ENCODE measurements at regions not wholly inside any gene's neighbourhood (a gene's known extent, or its start where the extent isn't known, plus 50 kb on each side); places are given as distances from the start of the nearest gene placed in this dataset.
A peak's percentile ranks its signal among the peaks of the same experiment; 100 is the strongest.
"Not testable (repeated sequence)": the region's sequence is repeated elsewhere in the genome, so short reads cannot be mapped to it uniquely, and the experiment has no call there.

DNA sequence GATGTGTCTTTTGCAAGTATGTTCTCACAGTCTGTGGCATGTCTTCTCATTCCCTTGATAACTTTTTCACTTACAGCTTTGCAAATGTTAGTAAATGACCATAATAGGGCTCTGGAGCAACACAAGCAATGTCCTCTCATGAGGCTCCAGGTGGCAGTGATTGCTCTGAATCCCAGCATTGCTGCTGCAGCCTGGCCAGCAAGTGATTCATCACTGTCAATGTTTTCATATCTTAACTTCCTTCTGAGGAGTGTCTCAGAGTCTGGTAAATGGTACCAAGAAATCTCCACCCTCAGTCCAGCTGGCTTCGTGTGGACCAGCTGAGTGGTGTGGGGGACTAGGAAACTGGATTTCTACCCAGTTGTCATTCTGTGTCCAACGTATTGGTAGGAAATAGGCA lies 139.6 kb downstream of the MYLK4 start:
- ATAC-seq, result no peak
- no peak for DNase-seq (ENCODE audit: low spot score)
- H3K4me3 Mint-ChIP-seq, result no peak overlapping the region
- no peaks in the 10 kb centered on the region for H3K36me3 Mint-ChIP-seq
- H3K4me1 Mint-ChIP-seq (ENCODE audit: low read depth in 2 of 2), result no peaks in the 10 kb centered on the region
- no peak overlapping the region for H3K27ac Mint-ChIP-seq
- peaks cover 35 to 57% of the 10 kb centered on the region in 2 donors for H3K27me3 Mint-ChIP-seq
- peaks cover 5% of the 10 kb centered on the region for H3K9me3 Mint-ChIP-seq

DNA sequence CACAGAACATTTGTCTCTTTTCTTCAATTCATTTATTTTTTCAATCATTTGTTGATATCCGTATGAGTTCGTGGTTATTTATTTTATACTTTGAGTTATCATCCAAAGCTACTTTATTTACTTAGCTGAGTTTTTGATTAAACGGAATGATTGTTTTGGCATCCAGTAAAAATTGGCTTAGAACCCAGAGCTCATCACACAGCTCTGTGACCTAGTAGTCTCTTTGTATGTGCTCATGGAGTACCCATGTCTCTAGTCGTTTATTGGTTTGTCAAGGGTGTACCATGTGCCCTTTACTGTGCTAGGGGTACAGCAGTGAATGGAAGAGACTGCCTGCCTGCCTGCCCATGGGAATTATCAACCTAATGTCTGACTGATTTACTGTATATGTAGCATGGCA lies 142.2 kb downstream of the MYLK4 start:
- H3K4me3 Mint-ChIP-seq, result no peak overlapping the region
- H3K36me3 Mint-ChIP-seq, result no peaks in the 10 kb centered on the region
- H3K27me3 Mint-ChIP-seq, result peaks cover 34 to 44% of the 10 kb centered on the region in 2 donors
- no peaks in the 10 kb centered on the region for H3K9me3 Mint-ChIP-seq
- ATAC-seq, result no peak
- no peaks in the 10 kb centered on the region for H3K4me1 Mint-ChIP-seq (ENCODE audit: low read depth in 2 of 2)
- no peak for DNase-seq (ENCODE audit: low spot score)
- no peak overlapping the region for H3K27ac Mint-ChIP-seq

DNA sequence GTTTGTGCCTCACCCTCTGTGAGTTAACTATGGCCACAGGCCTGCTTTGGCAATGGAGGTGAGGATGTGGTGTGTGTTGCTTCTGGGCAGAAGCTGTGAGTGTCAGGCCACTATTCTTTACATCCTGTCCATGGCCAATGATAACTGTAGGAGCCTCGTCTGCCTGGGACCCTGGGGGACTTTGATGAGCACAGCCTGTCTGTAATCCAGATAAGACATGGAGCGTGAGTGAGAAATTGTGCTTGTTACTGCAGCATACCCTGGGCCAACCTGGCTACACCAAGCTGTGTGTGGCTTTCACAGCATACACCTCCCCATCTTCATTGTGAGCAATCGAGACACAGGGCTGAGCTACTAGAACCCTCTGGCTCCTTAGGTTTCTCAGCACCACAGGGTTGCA lies 150.4 kb downstream of the MYLK4 start:
- peak in 1 of 2 donors; percentile 59 for ATAC-seq
- H3K36me3 Mint-ChIP-seq, result no peaks in the 10 kb centered on the region
- H3K27me3 Mint-ChIP-seq, result peaks cover 14 to 15% of the 10 kb centered on the region in 2 donors
- H3K9me3 Mint-ChIP-seq, result no peaks in the 10 kb centered on the region
- H3K4me3 Mint-ChIP-seq, result no peak overlapping the region
- no peak for DNase-seq (ENCODE audit: low spot score)
- H3K4me1 Mint-ChIP-seq (ENCODE audit: low read depth in 2 of 2), result no peaks in the 10 kb centered on the region
- no peak overlapping the region for H3K27ac Mint-ChIP-seq

DNA sequence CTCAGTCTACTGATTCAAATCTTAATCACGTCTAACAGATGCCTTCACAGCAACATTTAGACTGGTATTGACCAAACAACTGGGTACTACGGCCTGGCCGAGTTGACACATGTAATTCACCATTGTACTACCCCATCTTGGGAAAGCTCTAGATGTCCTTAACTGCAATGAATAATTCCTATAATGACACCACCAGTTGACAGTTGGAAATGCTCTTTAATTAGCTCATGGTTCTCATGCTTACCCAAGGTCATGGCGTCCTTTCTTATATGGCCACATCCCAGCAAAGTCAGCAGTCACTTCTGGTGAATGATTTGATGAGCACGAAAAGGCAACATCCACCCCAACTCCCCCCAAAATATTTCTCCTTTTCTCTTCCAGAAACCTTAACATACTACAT lies 150.9 kb downstream of the MYLK4 start:
- H3K9me3 Mint-ChIP-seq, result no peaks in the 10 kb centered on the region
- DNase-seq (ENCODE audit: low spot score), result no peak
- no peak overlapping the region for H3K27ac Mint-ChIP-seq
- H3K4me3 Mint-ChIP-seq, result no peak overlapping the region
- no peaks in the 10 kb centered on the region for H3K36me3 Mint-ChIP-seq
- peaks cover 14 to 15% of the 10 kb centered on the region in 2 donors for H3K27me3 Mint-ChIP-seq
- no peaks in the 10 kb centered on the region for H3K4me1 Mint-ChIP-seq (ENCODE audit: low read depth in 2 of 2)
- ATAC-seq, result no peak

DNA sequence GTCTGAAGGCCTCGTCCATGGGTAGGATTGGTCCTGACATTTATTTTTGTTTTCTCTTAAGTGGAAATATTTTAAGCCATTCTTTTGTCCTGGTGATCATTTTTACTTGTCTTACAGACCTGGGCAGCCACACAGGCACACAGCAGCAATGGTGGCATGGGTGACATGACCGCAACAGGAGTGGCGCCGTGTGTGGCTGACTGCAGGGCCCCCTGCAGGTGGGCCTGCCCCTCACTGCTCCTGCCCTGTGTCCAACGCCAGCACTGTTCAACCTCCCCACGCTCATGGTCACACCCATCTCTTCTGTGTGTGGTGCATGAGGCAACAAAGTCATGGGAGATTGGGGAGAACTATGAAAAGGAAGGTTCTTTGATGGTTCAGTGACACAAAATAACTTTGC lies 151.9 kb downstream of the MYLK4 start:
- no peak for ATAC-seq
- no peaks in the 10 kb centered on the region for H3K36me3 Mint-ChIP-seq
- no peaks in the 10 kb centered on the region for H3K9me3 Mint-ChIP-seq
- no peaks in the 10 kb centered on the region for H3K4me1 Mint-ChIP-seq (ENCODE audit: low read depth in 2 of 2)
- H3K27ac Mint-ChIP-seq, result no peak overlapping the region
- H3K27me3 Mint-ChIP-seq, result peaks cover 11 to 15% of the 10 kb centered on the region in 2 donors
- H3K4me3 Mint-ChIP-seq, result no peak overlapping the region
- no peak for DNase-seq (ENCODE audit: low spot score)

DNA sequence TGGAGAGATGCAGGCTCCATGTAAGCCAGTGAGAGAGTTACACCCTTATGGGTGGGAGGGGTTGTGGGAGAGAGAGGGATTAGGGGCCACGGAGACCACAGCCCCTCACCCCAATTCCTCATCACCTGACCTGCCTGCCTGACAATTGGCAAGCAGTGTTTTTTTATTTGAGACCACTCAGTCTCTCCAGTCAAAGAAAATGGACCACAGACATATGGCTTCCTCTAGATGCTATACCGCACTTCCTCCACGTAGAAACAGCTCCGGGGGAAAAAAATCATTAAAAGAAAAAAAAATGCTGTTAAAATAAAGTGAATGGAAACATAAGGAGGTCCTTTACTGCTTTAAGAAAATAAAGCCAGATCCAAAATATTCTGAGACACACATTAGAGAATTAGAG lies 152.7 kb downstream of the MYLK4 start:
- no peaks in the 10 kb centered on the region for H3K9me3 Mint-ChIP-seq
- no peak overlapping the region for H3K4me3 Mint-ChIP-seq
- ATAC-seq, result no peak

DNA sequence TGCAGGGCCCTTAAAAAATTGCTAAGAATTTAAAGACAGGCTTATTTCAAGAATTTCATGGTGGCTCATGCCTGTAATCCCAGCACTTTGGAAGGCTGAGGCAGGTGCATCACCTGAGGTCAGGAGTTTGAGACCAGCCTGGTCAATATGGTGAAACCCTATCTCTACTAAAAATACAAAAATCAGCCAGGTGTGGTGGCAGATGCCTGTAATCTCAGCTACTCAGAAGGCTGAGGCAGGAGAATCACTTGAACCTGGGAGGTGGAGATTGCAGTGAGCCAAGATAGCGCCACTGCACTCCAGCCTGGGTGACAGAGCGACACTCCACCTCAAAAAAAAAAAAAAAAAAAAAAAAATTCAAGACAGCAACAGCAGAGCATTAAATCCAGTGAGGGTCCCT lies 153.3 kb downstream of the MYLK4 start:
- not testable (repeated sequence) for ATAC-seq; DNase-seq (ENCODE audit: low spot score); H3K27ac Mint-ChIP-seq; H3K36me3 Mint-ChIP-seq; H3K4me1 Mint-ChIP-seq (ENCODE audit: low read depth in 2 of 2); H3K9me3 Mint-ChIP-seq; H3K4me3 Mint-ChIP-seq
- peaks cover 7 to 11% of the 10 kb centered on the region in 2 donors for H3K27me3 Mint-ChIP-seq

More for the DNA sequence above, 152.7 kb downstream of the MYLK4 start:
- no peak overlapping the region for H3K27ac Mint-ChIP-seq
- DNase-seq (ENCODE audit: low spot score), result no peak
- no peaks in the 10 kb centered on the region for H3K36me3 Mint-ChIP-seq
- H3K27me3 Mint-ChIP-seq, result peaks cover 10 to 12% of the 10 kb centered on the region in 2 donors
- H3K4me1 Mint-ChIP-seq (ENCODE audit: low read depth in 2 of 2), result no peaks in the 10 kb centered on the region

DNA sequence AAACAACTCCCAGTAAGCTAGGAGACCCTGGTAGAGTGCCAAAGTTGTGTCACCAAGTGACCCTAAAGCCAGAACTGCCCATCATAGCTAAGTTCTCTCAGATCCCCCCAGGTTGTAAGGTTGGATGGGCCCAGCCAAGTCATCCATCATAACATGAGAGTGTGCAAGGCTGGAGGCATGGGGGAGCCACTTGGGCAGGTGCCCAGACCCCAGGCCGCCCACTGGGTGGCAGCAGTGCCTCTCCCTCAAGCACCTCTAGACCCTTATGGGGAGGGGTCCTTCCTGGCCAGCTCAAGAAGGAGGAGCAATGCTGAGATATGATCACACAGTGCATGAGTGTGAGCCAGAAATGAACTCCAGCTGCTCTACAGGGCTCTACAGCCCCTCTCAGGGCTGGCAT lies 154.5 kb downstream of the MYLK4 start:
- no peaks in the 10 kb centered on the region for H3K36me3 Mint-ChIP-seq
- ATAC-seq (no peak), DNase-seq (ENCODE audit: low spot score) (no peak)
- H3K27me3 Mint-ChIP-seq, result peaks cover 7 to 14% of the 10 kb centered on the region in 2 donors
- H3K4me1 Mint-ChIP-seq (ENCODE audit: low read depth in 2 of 2), result no peaks in the 10 kb centered on the region
- H3K9me3 Mint-ChIP-seq, result no peaks in the 10 kb centered on the region
- H3K27ac Mint-ChIP-seq, result no peak overlapping the region
- H3K4me3 Mint-ChIP-seq, result no peak overlapping the region

DNA sequence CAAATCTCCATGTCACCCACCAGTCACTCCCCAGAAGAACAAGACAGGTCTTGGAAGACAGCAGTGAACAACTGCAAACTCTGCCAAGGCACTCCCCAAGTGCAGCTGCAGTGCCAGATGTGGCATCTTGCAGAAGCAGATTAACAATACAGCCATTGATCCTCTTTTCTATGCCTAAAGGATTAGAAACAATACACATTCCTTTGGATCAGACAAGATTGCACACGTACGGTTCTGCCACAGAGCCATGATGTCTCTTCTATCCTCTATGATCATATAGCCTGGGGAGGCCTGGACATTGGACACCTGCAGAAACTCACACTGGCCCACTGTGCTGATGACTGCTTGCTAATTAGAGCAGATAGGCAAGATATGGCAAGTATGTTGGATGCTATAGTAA lies 155.9 kb downstream of the MYLK4 start:
- ATAC-seq, result no peak
- H3K27me3 Mint-ChIP-seq, result peaks cover 1 to 9% of the 10 kb centered on the region in 2 donors

DNA sequence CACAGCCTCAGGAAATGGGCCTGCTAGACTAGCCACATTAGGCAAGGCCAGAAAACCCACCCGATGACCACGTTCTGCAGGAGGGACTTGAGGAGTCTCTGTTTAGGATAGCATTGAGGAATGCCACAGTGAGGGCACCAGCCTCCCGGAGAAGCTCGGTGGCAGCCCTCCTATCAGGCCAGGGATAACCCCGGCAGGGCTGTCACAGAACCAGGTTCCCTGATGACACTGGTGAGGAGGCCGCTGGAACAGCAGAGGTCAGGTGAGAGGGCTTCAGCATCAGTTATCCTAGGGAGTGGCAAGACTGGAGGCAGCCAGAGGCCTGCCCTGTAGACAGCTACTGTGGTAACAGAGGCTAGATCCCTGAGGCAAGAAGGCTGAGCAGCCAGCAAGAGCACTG lies 157.6 kb downstream of the MYLK4 start:
- no peak for DNase-seq (ENCODE audit: low spot score)
- H3K4me1 Mint-ChIP-seq (ENCODE audit: low read depth in 2 of 2), result no peaks in the 10 kb centered on the region
- H3K9me3 Mint-ChIP-seq, result no peaks in the 10 kb centered on the region
- no peak overlapping the region for H3K4me3 Mint-ChIP-seq
- peak in 1 of 2 donors; percentile 17 for ATAC-seq
- no peaks in the 10 kb centered on the region for H3K36me3 Mint-ChIP-seq
- no peak overlapping the region for H3K27ac Mint-ChIP-seq
- peaks cover 8 to 12% of the 10 kb centered on the region in 2 donors for H3K27me3 Mint-ChIP-seq

More for the DNA sequence above, 155.9 kb downstream of the MYLK4 start:
- no peak for DNase-seq (ENCODE audit: low spot score)
- Mint-ChIP-seq H3K27ac (no peak overlapping the region), H3K9me3 (no peaks in the 10 kb centered on the region), H3K4me3 (no peak overlapping the region), H3K36me3 (no peaks in the 10 kb centered on the region), H3K4me1 (ENCODE audit: low read depth in 2 of 2) (no peaks in the 10 kb centered on the region)

DNA sequence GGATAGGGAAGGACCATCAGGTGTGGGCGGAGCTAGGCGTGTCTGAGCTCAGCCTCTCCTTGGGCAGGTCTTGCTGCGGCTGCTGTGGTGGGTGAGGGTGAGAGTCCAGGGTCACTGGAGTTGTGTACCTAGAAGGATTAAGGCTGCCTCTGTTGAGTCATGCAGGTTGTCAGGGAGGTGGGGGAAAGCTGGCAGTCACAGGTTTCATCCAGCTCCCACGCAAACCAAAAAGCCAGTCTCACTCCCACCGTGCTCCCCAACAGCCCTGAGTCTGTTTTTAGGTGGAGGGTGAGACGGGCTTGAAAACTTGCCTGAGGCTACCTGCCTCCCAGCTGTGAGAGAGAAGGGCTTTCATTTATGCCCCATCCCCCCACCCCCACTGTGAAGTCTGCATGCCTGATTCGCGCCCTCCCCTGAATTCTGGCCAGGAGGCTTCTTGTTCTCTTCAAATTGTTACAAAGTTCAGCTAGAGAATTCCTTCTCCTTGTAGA lies 161.5 kb downstream of the MYLK4 start:
- DNase-seq (ENCODE audit: low spot score) (no peak), ATAC-seq (no peak)
- no peaks in the 10 kb centered on the region for H3K4me1 Mint-ChIP-seq (ENCODE audit: low read depth in 2 of 2)
- H3K9me3 Mint-ChIP-seq, result peaks cover 6% of the 10 kb centered on the region
- no peak overlapping the region for H3K27ac Mint-ChIP-seq
- H3K4me3 Mint-ChIP-seq, result no peak overlapping the region
- H3K27me3 Mint-ChIP-seq, result peaks cover 28 to 31% of the 10 kb centered on the region in 2 donors
- no peaks in the 10 kb centered on the region for H3K36me3 Mint-ChIP-seq

DNA sequence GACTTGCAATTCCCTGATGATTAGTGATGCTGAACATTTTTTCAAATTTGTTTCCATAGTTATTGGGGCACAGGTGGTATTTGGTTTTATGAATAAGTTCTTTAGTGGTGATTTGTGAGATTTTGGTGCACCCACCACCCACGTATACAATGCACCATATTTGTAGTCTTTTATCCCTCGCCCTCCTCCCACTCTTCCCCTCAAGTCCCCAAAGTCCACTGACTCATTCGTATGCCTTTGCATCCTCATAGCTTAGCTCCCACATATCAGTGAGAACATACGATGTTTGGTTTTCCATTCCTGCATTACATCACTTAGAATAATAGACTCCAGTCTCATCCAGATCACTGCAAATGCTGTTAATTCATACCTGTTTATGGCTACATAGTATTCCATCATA lies 167.3 kb downstream of the MYLK4 start:
- peaks cover 38 to 54% of the 10 kb centered on the region in 2 donors for H3K27me3 Mint-ChIP-seq
- DNase-seq (ENCODE audit: low spot score), result no peak
- no peak overlapping the region for H3K4me3 Mint-ChIP-seq
- no peaks in the 10 kb centered on the region for H3K36me3 Mint-ChIP-seq
- peaks cover 6% of the 10 kb centered on the region for H3K9me3 Mint-ChIP-seq
- no peak overlapping the region for H3K27ac Mint-ChIP-seq
- no peaks in the 10 kb centered on the region for H3K4me1 Mint-ChIP-seq (ENCODE audit: low read depth in 2 of 2)
- no peak for ATAC-seq

DNA sequence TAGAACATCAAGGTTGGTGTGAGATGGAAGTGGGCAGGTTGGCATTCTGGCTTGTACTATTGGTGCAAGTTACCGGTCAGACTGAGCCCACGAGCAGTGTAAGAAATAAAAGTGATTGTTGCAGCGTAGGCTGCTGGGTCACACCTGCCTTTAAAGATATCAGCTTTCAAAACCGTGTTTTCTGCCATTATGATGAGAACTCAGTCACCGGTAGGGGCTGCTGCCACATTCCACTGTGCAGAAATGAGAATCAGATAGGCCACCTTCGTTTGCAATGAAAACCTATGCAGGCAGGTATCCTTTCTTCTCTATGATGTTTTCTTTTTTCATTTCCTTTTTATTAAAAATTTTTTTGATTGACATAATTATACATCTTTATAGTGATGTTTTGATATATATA lies 168.5 kb downstream of the MYLK4 start:
- no peak for DNase-seq (ENCODE audit: low spot score)
- Mint-ChIP-seq H3K4me1 (ENCODE audit: low read depth in 2 of 2) (no peaks in the 10 kb centered on the region), H3K4me3 (no peak overlapping the region), H3K36me3 (no peaks in the 10 kb centered on the region), H3K27ac (no peak overlapping the region), H3K27me3 (peaks cover 30 to 49% of the 10 kb centered on the region in 2 donors), H3K9me3 (peaks cover 6% of the 10 kb centered on the region)
- no peak for ATAC-seq

DNA sequence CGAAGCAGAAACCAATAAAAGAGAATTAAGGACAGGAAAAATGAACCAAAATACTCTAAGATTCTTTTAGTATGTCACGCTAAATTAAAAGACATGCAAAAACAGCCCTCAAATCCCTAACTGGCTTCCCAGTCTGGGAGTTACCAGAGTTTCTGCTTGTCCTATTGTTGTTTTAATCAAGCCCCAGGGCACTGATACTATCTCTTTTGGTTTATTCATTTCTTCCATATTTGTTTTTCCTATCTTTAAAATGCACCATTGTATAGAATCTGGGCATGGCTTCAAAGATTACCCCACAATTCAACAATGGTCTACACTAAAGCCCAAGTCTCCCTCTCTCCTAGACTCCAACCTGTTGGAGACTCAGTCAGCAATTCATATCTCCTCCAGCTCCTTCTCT lies 169.1 kb downstream of the MYLK4 start:
- no peak overlapping the region for H3K4me3 Mint-ChIP-seq
- DNase-seq (ENCODE audit: low spot score) (no peak), ATAC-seq (no peak)
- H3K4me1 Mint-ChIP-seq (ENCODE audit: low read depth in 2 of 2), result no peaks in the 10 kb centered on the region
- H3K27me3 Mint-ChIP-seq, result peaks cover 30 to 48% of the 10 kb centered on the region in 2 donors
- peaks cover 6% of the 10 kb centered on the region for H3K9me3 Mint-ChIP-seq
- no peak overlapping the region for H3K27ac Mint-ChIP-seq
- no peaks in the 10 kb centered on the region for H3K36me3 Mint-ChIP-seq

DNA sequence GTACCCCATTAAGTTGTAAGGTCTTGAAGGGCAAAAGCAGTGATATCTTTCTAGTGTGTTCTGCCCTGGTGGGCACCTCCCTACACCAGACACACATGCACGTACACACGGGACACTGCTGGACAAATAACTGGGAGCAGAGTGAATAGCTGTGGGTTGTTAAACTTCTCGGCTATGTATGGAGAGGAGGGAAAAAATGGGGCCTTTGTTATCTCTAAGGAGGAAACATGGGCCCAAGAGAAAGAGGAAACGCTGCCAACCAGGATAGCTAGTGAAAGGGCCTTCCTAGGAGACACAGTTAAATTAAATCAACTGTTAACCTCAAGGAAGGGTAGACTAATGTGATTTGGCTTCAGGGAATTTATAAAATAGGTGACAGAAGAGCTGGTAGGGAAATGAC lies 169.7 kb downstream of the MYLK4 start:
- DNase-seq (ENCODE audit: low spot score), result no peak
- H3K27me3 Mint-ChIP-seq, result peaks cover 24 to 48% of the 10 kb centered on the region in 2 donors
- no peaks in the 10 kb centered on the region for H3K36me3 Mint-ChIP-seq
- no peak for ATAC-seq
- H3K27ac Mint-ChIP-seq, result no peak overlapping the region
- H3K4me3 Mint-ChIP-seq, result no peak overlapping the region
- H3K4me1 Mint-ChIP-seq (ENCODE audit: low read depth in 2 of 2), result no peaks in the 10 kb centered on the region
- no peaks in the 10 kb centered on the region for H3K9me3 Mint-ChIP-seq

Data from natural killer cell treated with Interleukin-12 subunit alpha and Interleukin-12 subunit beta and Interleukin-15 and Interleukin-18, amount 100 ng/mL, for 72 hours (primary cell).